Coronary artery (tissue), 2 donors: ENCODE measurements at regions not wholly inside any gene's neighbourhood (a gene's known extent, or its start where the extent isn't known, plus 50 kb on each side); places are given as distances from the start of the nearest gene placed in this dataset.

ENCODE experiments used
- DNase-seq: peaks from one replicate; pipeline ENCODE4 v3.0.0-alpha.2; 2017; ENCODE audit warnings: low spot score
- H3K27ac ChIP-seq, 2 donors: fragments of 200-600 bp; sonication (generic); one replicate each; pipeline ENCODE4 v1.5.1; 2016 to 2019
- H3K4me3 ChIP-seq: fragments of 200-600 bp; sonication (generic); 2 replicates; pipeline ENCODE4 v1.5.1; 2016; ENCODE audit warnings: mild to moderate bottlenecking, moderate library complexity
- CTCF ChIP-seq: fragments of 200-600 bp; sonication (generic); IDR thresholded peaks from one replicate; pipeline ENCODE4 v1.5.1; 2019; ENCODE audit warnings: antibody characterized with exemption

- TF ChIP-seq CTCF, result no peak
- no peak overlapping the region for H3K27ac ChIP-seq
- H3K4me3 ChIP-seq, result no peak overlapping the region
- no peak for DNase-seq
Observed at GRCh38 chr14:98035396-98035795, 1236.6 kb downstream of the BCL11B start.

- DNase-seq, result no peak
- H3K27ac ChIP-seq, result no peak overlapping the region
- TF ChIP-seq CTCF, result no peak
- H3K4me3 ChIP-seq, result no peak overlapping the region
Observed at GRCh38 chr14:98037831-98038230, 1234.2 kb downstream of the BCL11B start.

DNA sequence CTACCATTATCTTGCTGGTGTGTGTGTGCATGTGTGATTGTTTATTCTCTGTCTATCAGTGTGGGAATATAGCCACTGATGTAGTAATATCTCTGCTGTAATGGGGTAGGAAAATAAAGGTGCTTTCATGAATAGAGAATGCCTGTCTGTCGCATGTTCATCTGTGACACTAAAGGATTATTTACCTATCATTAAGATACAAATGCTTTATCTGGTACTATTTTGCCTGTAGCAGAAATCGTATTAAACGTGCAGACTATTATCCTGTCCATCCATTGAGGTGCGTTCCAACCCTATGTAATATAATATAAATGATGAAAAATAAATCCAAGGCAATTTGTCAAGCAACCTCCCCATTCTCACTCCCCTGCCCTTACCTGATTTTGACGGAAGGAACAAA is 1215.1 kb downstream of the BCL11B start:
- H3K27ac ChIP-seq, result no peak overlapping the region
- no peak for TF ChIP-seq CTCF
- H3K4me3 ChIP-seq, result no peak overlapping the region
- DNase-seq, result no peak

DNA sequence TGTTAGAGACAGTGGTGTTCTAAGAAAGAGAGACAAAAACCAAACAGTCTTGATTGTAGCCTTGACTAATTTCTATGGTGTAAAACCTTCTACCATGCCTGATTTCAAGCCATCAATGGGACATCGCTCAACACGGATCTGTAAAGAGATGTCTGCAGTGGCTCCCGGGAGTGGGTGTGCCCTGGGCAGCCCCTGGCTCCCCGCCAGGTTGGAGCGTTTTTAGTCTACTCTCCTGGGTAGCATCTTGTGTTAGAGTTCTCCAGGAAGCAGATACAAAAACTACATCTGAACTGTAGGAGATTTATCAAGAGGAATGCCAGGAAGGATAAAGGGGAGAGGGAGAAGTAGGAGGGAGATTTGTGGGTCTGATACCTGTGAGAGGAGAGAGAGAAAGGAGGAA is 1212.9 kb downstream of the BCL11B start:
- no peak overlapping the region for H3K27ac ChIP-seq
- no peak overlapping the region for H3K4me3 ChIP-seq
- no peak for TF ChIP-seq CTCF
- DNase-seq, result no peak

- Histone ChIP-seq H3K4me3 (no peak overlapping the region), H3K27ac (no peak overlapping the region)
- no peak for TF ChIP-seq CTCF
- no peak for DNase-seq
Observed at GRCh38 chr14:98062083-98062482, 1209.9 kb downstream of the BCL11B start.

DNA sequence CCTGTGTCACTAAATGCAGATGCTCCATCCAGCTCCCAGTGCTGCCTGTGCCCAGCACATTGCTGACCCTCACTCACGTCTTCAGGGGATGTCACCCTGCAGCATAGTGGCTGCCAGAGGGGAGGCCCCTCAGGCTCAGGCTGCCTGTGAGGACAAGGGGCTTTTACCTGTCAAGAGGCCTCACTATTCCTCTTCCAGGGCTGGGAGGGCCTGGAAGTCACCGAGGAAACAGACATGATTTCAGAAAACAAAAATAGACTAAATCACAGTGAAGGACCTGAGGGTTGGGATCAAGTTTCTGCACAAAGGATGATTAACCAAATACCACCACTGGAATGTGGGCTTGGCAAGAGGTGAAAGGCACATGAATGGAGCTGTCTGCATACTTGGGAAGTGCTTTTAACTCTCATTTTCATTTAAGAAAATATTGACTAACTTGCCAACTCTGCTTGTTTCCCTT is 1202.3 kb downstream of the BCL11B start:
- Histone ChIP-seq H3K27ac (no peak overlapping the region), H3K4me3 (no peak overlapping the region)
- no peak for TF ChIP-seq CTCF
- no peak for DNase-seq

DNA sequence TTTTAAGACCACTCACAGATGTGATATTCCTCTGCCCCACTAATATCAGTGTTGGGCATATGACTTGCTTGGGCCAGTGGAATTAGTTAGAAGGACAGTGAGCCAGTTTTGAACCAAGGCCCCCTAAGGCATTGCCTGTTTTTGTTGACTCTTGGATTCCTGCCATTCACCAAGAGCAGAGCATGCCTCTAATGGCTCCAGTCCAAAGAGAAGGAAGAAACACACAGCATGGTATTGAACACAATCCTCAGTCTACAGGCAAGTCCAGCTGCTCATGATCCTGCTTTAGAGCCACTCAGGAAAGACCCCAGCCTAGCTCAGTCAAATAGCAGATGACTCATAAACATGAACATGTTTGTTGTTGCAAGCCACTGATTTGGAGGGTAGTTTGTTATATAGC is 1201.5 kb downstream of the BCL11B start:
- DNase-seq, result no peak

More for the DNA sequence above, 1201.5 kb downstream of the BCL11B start:
- Histone ChIP-seq H3K27ac (no peak overlapping the region), H3K4me3 (no peak overlapping the region)
- TF ChIP-seq CTCF, result no peak
